H9 (cell line): ENCODE measurements at regions not wholly inside any gene's neighbourhood (a gene's known extent, or its start where the extent isn't known, plus 50 kb on each side); places are given as distances from the start of the nearest gene placed in this dataset.

Experiments
- DNase-seq: peaks from one replicate; pipeline ENCODE4 v3.0.0-alpha.2; 2017
- H2AFZ ChIP-seq: one replicate; pipeline ENCODE4 v1.6.1; 2013; ENCODE audit warnings: mild to moderate bottlenecking, low read length, control low read depth, moderate library complexity
- H2AK5ac ChIP-seq: 2 replicates; pipeline ENCODE4 v1.6.1; 2013; ENCODE audit warnings: low read length, control low read depth, mixed read lengths; ENCODE audit not compliant: insufficient read length
- H2BK120ac ChIP-seq: one replicate; pipeline ENCODE4 v1.6.1; 2013; ENCODE audit warnings: low read depth, mild to moderate bottlenecking, low read length, control low read depth, inconsistent platforms; ENCODE audit not compliant: poor library complexity, severe bottlenecking
- H2BK12ac ChIP-seq: 2 replicates; pipeline ENCODE4 v1.6.1; 2013; ENCODE audit warnings: low read length, control low read depth, mixed read lengths, low read depth; ENCODE audit not compliant: insufficient read length
- H2BK15ac ChIP-seq: 2 replicates; pipeline ENCODE4 v1.6.1; 2013; ENCODE audit warnings: low read depth, low read length, control low read depth
- H2BK20ac ChIP-seq: one replicate; pipeline ENCODE4 v1.6.1; 2013; ENCODE audit warnings: low read depth, mild to moderate bottlenecking, low read length, control low read depth, inconsistent platforms; ENCODE audit not compliant: poor library complexity, severe bottlenecking
- H2BK5ac ChIP-seq: 2 replicates; pipeline ENCODE4 v1.6.1; 2013; ENCODE audit warnings: low read length, control low read depth, mixed read lengths; ENCODE audit not compliant: insufficient read length
- H3K14ac ChIP-seq: 2 replicates; pipeline ENCODE4 v1.6.1; 2013; ENCODE audit warnings: low read length, control low read depth; ENCODE audit not compliant: insufficient read depth
- H3K18ac ChIP-seq: 2 replicates; pipeline ENCODE4 v1.6.1; 2013; ENCODE audit warnings: low read depth, mild to moderate bottlenecking, mixed read lengths, low read length, control low read depth; ENCODE audit not compliant: insufficient read length
- H3K23ac ChIP-seq: 2 replicates; pipeline ENCODE4 v1.6.1; 2013; ENCODE audit warnings: low read length, control low read depth, mixed read lengths, low read depth; ENCODE audit not compliant: insufficient read length
- H3K23me2 ChIP-seq: 2 replicates; pipeline ENCODE4 v1.6.1; 2013; ENCODE audit warnings: low read depth, mild to moderate bottlenecking, mixed read lengths, low read length, control low read depth; ENCODE audit not compliant: insufficient read length, poor library complexity, severe bottlenecking
- H3K27ac ChIP-seq: 2 replicates; pipeline ENCODE4 v1.5.1; 2013; ENCODE audit warnings: low read length, control low read depth, mixed read lengths, low read depth; ENCODE audit not compliant: insufficient read length
- H3K27me3 ChIP-seq: 2 replicates; pipeline ENCODE4 v1.6.1; 2013; ENCODE audit warnings: low read length, control low read depth, inconsistent platforms; ENCODE audit not compliant: insufficient read depth
- H3K4ac ChIP-seq: 2 replicates; pipeline ENCODE4 v1.6.1; 2013; ENCODE audit warnings: low read depth, mild to moderate bottlenecking, control low read depth, inconsistent platforms, low read length, moderate library complexity
- H3K4me1 ChIP-seq: 2 replicates; pipeline ENCODE4 v1.6.1; 2013; ENCODE audit warnings: low read length, control low read depth, inconsistent platforms; ENCODE audit not compliant: insufficient read depth
- H3K4me2 ChIP-seq: 2 replicates; pipeline ENCODE4 v1.6.1; 2013; ENCODE audit warnings: low read length, control low read depth, mixed read lengths; ENCODE audit not compliant: insufficient read length, insufficient read depth
- H3K56ac ChIP-seq: 2 replicates; pipeline ENCODE4 v1.6.1; 2013; ENCODE audit warnings: low read depth, mild to moderate bottlenecking, mixed read lengths, low read length, control low read depth; ENCODE audit not compliant: insufficient read length
- H3K79me1 ChIP-seq: 2 replicates; pipeline ENCODE4 v1.6.1; 2013; ENCODE audit warnings: low read depth, mild to moderate bottlenecking, moderate library complexity, low read length, control low read depth, inconsistent platforms; ENCODE audit not compliant: insufficient read depth, poor library complexity, severe bottlenecking
- H3K79me2 ChIP-seq: 2 replicates; pipeline ENCODE4 v1.6.1; 2013; ENCODE audit warnings: low read length, control low read depth, inconsistent platforms; ENCODE audit not compliant: insufficient read depth
- H3K9ac ChIP-seq: 2 replicates; pipeline ENCODE4 v1.6.1; 2013; ENCODE audit warnings: low read length, control low read depth, mixed read lengths; ENCODE audit not compliant: insufficient read length; ENCODE audit errors: extremely low read depth
- H3K9me3 ChIP-seq: one replicate; pipeline ENCODE4 v1.6.1; 2013; ENCODE audit warnings: low read depth, low read length, inconsistent platforms; ENCODE audit not compliant: control insufficient read depth
- H3T11ph ChIP-seq: one replicate; pipeline ENCODE4 v1.6.1; 2013; ENCODE audit warnings: mild to moderate bottlenecking, low read length, control low read depth, inconsistent platforms
- H4K20me1 ChIP-seq: one replicate; pipeline ENCODE4 v1.6.1; 2013; ENCODE audit not compliant: control insufficient read depth, insufficient read length, insufficient read depth
- H4K5ac ChIP-seq: 2 replicates; pipeline ENCODE4 v1.6.1; 2013; ENCODE audit warnings: low read depth, mild to moderate bottlenecking, mixed read lengths, low read length, control low read depth; ENCODE audit not compliant: insufficient read length
- H4K8ac ChIP-seq: replicated peaks from 2 replicates; pipeline ENCODE4 v1.6.1; 2013; ENCODE audit warnings: low read length, control low read depth, mixed read lengths, low read depth; ENCODE audit not compliant: insufficient read length
- H4K91ac ChIP-seq: 2 replicates; pipeline ENCODE4 v1.6.1; 2013; ENCODE audit warnings: low read depth, mild to moderate bottlenecking, moderate library complexity, mixed read lengths, low read length, control low read depth; ENCODE audit not compliant: insufficient read length
- H3K27ac Mint-ChIP-seq, 3 experiments: 2 replicates in 2 of 3; 3 replicates in 1 of 3; pipeline ENCODE4 v1.8.0; 2020 to 2021; ENCODE audit warnings: mixed read lengths in 3 of 3, mild to moderate bottlenecking in 1 of 3, moderate library complexity in 1 of 3
- H3K27me3 Mint-ChIP-seq: 2 replicates; pipeline ENCODE4 v1.8.0; 2021; ENCODE audit warnings: low read depth, mild to moderate bottlenecking, moderate library complexity, mixed read lengths
- H3K36me3 Mint-ChIP-seq, 3 experiments: 2 replicates in 2 of 3; 3 replicates in 1 of 3; pipeline ENCODE4 v1.8.0; 2020 to 2021; ENCODE audit warnings: low read depth in 3 of 3, mixed read lengths in 3 of 3; ENCODE audit not compliant: insufficient read depth in 1 of 3
- H3K4me1 Mint-ChIP-seq, 2 experiments: 2 replicates each; pipeline ENCODE4 v1.8.0; 2020; ENCODE audit warnings: mixed read lengths in 2 of 2
- H3K4me3 Mint-ChIP-seq, 2 experiments: 2 replicates in 1 of 2; 3 replicates in 1 of 2; pipeline ENCODE4 v1.8.0; 2020 to 2021; ENCODE audit warnings: mild to moderate bottlenecking in 2 of 2, mixed read lengths in 2 of 2, moderate library complexity in 1 of 2
- H3K9me3 Mint-ChIP-seq, 2 experiments: 2 replicates in 1 of 2; 3 replicates in 1 of 2; pipeline ENCODE4 v1.8.0; 2020; ENCODE audit warnings: mild to moderate bottlenecking in 2 of 2, mixed read lengths in 2 of 2, moderate library complexity in 1 of 2
- WGBS: extraction: QIAGEN DNeasy Blood & Tissue Kit; methylation state at CpG from one replicate; pipeline ENCODE4 v1.1.7; 2013; ENCODE audit warnings: missing lambda C conversion rate, low lambda C conversion rate, mixed read lengths; ENCODE audit not compliant: insufficient read length; ENCODE audit errors: extremely low coverage; 5-methylcytosine and 5-hydroxymethylcytosine counted together
- TF ChIP-seq, protein P1 (sequence below): fragments of 200-600 bp; sonication (generic); conservative IDR thresholded peaks from 3 replicates; pipeline ENCODE4 v1.8.0; 2021; ENCODE audit warnings: antibody characterized with exemption, mild to moderate bottlenecking

DNA sequence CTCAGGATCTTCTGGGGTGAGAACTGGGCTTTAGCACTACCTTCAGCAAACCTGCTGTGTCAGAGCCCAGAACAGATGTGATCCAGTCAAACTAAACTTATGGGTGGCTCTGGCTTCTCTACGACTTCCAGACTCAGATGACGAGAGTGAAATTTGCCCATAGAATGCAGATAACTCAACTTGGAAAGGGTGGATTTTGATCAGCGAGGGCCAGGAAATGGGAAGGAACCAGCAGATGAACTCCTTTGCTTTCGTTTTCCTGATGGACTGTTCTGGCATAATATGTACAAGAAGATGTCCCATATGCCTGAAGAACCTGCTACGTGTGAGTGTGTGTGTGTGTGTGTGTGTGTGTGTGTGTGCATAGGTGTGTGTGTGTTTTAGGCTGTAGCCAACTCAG is 132.0 kb upstream of the MOCS2 start:
- peak overlapping the region; percentile 53 for H4K5ac ChIP-seq
- no CpG with 5 or more reads among the region's 5 CpGs for WGBS
- H3K14ac ChIP-seq: no peak overlapping the region
- no peak overlapping the region for H3K9ac ChIP-seq
- H3T11ph ChIP-seq: no peak overlapping the region
- H3K27me3 ChIP-seq: no peaks in the 10 kb centered on the region
- H3K4me1 ChIP-seq: no peaks in the 10 kb centered on the region
- no peak overlapping the region for H2BK20ac ChIP-seq
- no peak overlapping the region for H3K4ac ChIP-seq
- no peak overlapping the region for H3K56ac ChIP-seq
- H3K79me2 ChIP-seq: no peaks in the 10 kb centered on the region
- no peak overlapping the region for H3K18ac ChIP-seq
- H4K20me1 ChIP-seq: no peaks in the 10 kb centered on the region
- no peak overlapping the region for H2BK15ac ChIP-seq
- no peak overlapping the region for H3K27ac ChIP-seq
- H2AFZ ChIP-seq: no peak overlapping the region
- H2BK120ac ChIP-seq: no peak overlapping the region
- TF ChIP-seq, protein P1, sequence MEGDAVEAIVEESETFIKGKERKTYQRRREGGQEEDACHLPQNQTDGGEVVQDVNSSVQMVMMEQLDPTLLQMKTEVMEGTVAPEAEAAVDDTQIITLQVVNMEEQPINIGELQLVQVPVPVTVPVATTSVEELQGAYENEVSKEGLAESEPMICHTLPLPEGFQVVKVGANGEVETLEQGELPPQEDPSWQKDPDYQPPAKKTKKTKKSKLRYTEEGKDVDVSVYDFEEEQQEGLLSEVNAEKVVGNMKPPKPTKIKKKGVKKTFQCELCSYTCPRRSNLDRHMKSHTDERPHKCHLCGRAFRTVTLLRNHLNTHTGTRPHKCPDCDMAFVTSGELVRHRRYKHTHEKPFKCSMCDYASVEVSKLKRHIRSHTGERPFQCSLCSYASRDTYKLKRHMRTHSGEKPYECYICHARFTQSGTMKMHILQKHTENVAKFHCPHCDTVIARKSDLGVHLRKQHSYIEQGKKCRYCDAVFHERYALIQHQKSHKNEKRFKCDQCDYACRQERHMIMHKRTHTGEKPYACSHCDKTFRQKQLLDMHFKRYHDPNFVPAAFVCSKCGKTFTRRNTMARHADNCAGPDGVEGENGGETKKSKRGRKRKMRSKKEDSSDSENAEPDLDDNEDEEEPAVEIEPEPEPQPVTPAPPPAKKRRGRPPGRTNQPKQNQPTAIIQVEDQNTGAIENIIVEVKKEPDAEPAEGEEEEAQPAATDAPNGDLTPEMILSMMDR: no peak
- no peak overlapping the region for H3K4me2 ChIP-seq
- no peaks in the 10 kb centered on the region for H3K36me3 Mint-ChIP-seq
- no peak overlapping the region for H4K8ac ChIP-seq
- H2BK12ac ChIP-seq: no peak overlapping the region
- H3K23me2 ChIP-seq: no peaks in the 10 kb centered on the region
- no peaks in the 10 kb centered on the region for H3K4me1 Mint-ChIP-seq
- H2AK5ac ChIP-seq: no peak overlapping the region
- H3K9me3 Mint-ChIP-seq: no peaks in the 10 kb centered on the region
- H3K23ac ChIP-seq: no peak overlapping the region
- no peak overlapping the region for H2BK5ac ChIP-seq
- no peaks in the 10 kb centered on the region for H3K9me3 ChIP-seq
- H4K91ac ChIP-seq: no peak overlapping the region
- no peaks in the 10 kb centered on the region for H3K27me3 Mint-ChIP-seq
- DNase-seq: no peak
- H3K79me1 ChIP-seq: no peaks in the 10 kb centered on the region
- no peak overlapping the region for H3K4me3 Mint-ChIP-seq
- H3K27ac Mint-ChIP-seq: no peak overlapping the region
